ENCODE measurements at regions not wholly inside any gene's neighbourhood (a gene's known extent, or its start where the extent isn't known, plus 50 kb on each side); places are given as distances from the start of the nearest gene placed in this dataset.

DNA sequence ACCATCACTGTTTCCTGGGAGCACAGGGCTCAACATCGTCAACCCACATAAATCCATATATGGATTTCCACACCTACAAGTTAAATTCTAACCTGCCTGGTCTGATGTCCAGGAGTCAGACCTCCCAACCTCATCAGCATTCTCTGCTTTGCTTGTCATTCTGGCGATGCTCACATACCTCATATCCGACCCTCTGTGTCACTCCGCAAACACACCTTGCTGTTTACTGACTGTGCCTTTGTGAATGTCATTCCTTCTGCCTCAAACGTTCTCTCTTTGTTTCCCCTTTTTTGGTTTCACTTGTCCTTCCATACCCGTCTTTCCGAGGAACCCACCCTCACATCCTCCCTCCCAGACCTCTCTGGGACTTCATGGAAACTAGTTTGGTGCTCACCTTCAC is 187.1 kb downstream of the ACTR3 start:
- intact Hi-C loops (cut with micrococcal nuclease; ENCODE audit: unreplicated experiment): no loop called here
- H4K20me1 ChIP-seq (ENCODE audit: insufficient read depth, low read length): no peaks in the 10 kb centered on the region
- no peaks in the 10 kb centered on the region for H3K79me2 ChIP-seq (ENCODE audit: insufficient read depth, low read depth, low read length)
- H3K9me2 ChIP-seq (ENCODE audit: insufficient read depth, low read length): no peaks in the 10 kb centered on the region
- no peak overlapping the region for H3K27ac ChIP-seq (ENCODE audit: low read depth, low read length, poor library complexity, severe bottlenecking)
- TF ChIP-seq, protein P1, sequence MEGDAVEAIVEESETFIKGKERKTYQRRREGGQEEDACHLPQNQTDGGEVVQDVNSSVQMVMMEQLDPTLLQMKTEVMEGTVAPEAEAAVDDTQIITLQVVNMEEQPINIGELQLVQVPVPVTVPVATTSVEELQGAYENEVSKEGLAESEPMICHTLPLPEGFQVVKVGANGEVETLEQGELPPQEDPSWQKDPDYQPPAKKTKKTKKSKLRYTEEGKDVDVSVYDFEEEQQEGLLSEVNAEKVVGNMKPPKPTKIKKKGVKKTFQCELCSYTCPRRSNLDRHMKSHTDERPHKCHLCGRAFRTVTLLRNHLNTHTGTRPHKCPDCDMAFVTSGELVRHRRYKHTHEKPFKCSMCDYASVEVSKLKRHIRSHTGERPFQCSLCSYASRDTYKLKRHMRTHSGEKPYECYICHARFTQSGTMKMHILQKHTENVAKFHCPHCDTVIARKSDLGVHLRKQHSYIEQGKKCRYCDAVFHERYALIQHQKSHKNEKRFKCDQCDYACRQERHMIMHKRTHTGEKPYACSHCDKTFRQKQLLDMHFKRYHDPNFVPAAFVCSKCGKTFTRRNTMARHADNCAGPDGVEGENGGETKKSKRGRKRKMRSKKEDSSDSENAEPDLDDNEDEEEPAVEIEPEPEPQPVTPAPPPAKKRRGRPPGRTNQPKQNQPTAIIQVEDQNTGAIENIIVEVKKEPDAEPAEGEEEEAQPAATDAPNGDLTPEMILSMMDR (conservative IDR thresholded peaks at IDR 0.05; ENCODE audit: low read length): no peak
- no peak for TF ChIP-seq EZH2phosphoT487 (IDR thresholded peaks at IDR 0.05; ENCODE audit: borderline replicate concordance, low read depth, low read length)
- no peak overlapping the region for H2AFZ ChIP-seq (ENCODE audit: low read length)
- H3K36me3 ChIP-seq (ENCODE audit: insufficient read depth, low read length): no peaks in the 10 kb centered on the region
- no peak overlapping the region for H3K4me2 ChIP-seq (ENCODE audit: low read length)
- no peak overlapping the region for H3K4me3 ChIP-seq (ENCODE audit: low read depth, low read length, poor library complexity, severe bottlenecking)
- BruUV-seq (replicated peaks): no TSS peak
- ChIA-PET POLR2A (interaction anchor here (0.7 kb wide), 2 partner anchors 276 to 311 kb away, joined by 3 read pairs; no protein-coding TSS in a partner anchor), CTCF (ENCODE audit: unreplicated experiment) (no interaction called here)
- DNase-seq (ENCODE audit: low spot score): no peak
- H3K4me1 ChIP-seq (ENCODE audit: insufficient read depth, low read length, poor library complexity, severe bottlenecking): no peaks in the 10 kb centered on the region
- H3K9me3 ChIP-seq (ENCODE audit: low read length): no peaks in the 10 kb centered on the region

DNA sequence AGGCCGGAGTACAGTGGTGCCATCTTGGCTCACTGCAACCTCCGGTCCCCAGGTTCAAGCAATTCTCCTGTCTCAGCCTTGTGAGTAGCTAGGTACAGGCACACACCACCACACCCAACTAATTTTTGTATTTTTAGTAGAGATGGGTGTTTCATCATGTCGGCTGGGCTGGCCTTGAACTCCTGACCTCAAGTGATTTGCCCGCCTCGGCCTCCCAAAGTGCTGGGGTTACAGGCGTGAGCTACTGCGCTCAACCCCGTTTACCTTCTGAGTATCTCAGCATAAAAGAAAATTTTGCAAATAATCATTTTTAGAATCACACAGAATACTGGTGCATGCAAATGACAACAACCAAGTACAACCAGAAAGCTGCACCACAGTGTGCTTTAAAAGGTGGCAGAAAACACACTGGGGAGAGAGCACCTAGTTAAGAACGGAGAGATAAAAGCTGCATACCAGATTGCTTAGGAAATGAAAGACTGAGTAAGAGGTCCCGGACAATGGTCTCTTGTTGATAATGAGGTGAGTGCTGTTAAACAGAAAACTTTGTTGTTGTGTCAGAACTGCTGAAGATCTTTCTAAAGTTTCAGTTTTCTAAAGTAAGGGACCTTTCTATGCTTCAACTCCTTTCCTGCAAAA is 189.6 kb downstream of the ACTR3 start:
- ChIA-PET CTCF (ENCODE audit: unreplicated experiment) (no interaction called here), POLR2A (no interaction called here)
- no peaks in the 10 kb centered on the region for H4K20me1 ChIP-seq (ENCODE audit: insufficient read depth, low read length)
- TF ChIP-seq EZH2phosphoT487 (IDR thresholded peaks at IDR 0.05; ENCODE audit: borderline replicate concordance, low read depth, low read length): no peak
- TF ChIP-seq, protein P1 (conservative IDR thresholded peaks at IDR 0.05; ENCODE audit: low read length): no peak
- no peak overlapping the region for H2AFZ ChIP-seq (ENCODE audit: low read length)
- no peaks in the 10 kb centered on the region for H3K9me3 ChIP-seq (ENCODE audit: low read length)
- H3K27ac ChIP-seq (ENCODE audit: low read depth, low read length, poor library complexity, severe bottlenecking): no peak overlapping the region
- intact Hi-C loops (cut with micrococcal nuclease; ENCODE audit: unreplicated experiment): no loop called here
- H3K36me3 ChIP-seq (ENCODE audit: insufficient read depth, low read length): no peaks in the 10 kb centered on the region
- no peak for DNase-seq (ENCODE audit: low spot score)
- H3K4me2 ChIP-seq (ENCODE audit: low read length): no peak overlapping the region
- no peaks in the 10 kb centered on the region for H3K79me2 ChIP-seq (ENCODE audit: insufficient read depth, low read depth, low read length)
- no TSS peak for BruUV-seq (replicated peaks)
- no peak overlapping the region for H3K4me3 ChIP-seq (ENCODE audit: low read depth, low read length, poor library complexity, severe bottlenecking)
- H3K4me1 ChIP-seq (ENCODE audit: insufficient read depth, low read length, poor library complexity, severe bottlenecking): no peaks in the 10 kb centered on the region
- no peaks in the 10 kb centered on the region for H3K9me2 ChIP-seq (ENCODE audit: insufficient read depth, low read length)

DNA sequence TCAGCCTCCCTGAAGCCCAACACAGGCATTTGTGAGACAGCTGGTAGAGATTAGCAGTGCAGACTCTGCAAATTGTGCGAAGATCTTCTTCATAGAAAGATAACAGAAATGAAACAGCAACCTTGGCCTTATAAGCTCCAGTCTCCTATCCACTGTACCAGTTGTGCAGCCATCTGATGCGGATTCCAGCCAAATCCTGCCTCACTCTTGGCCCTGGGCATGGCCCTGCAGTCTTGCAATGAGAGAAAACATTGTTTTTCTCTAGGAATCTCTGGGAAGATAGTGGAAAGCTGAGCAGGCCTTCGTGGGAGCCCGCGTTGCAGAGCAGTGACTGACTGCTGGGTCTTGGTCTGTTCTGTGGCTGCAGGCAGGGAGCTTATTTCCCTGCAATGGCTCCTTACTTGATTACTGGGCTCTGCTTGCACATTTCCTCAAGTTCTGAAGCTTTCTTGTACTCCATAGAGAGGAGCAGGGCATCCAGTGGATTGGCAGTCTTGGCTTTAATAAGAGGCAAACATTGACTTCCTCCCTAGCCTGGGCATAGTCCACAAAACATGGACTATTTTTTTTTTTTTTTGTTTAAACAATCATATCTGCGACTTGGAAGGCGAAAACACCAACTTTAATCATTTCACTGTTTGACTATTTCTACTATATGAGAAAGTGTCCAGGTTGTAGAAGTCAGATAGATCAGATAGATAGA is 193.0 kb downstream of the ACTR3 start:
- TF ChIP-seq, protein P1 (conservative IDR thresholded peaks at IDR 0.05; ENCODE audit: low read length): no peak
- no peak for TF ChIP-seq EZH2phosphoT487 (IDR thresholded peaks at IDR 0.05; ENCODE audit: borderline replicate concordance, low read depth, low read length)
- intact Hi-C loops (cut with micrococcal nuclease; ENCODE audit: unreplicated experiment): no loop called here
- Histone ChIP-seq H3K36me3 (ENCODE audit: insufficient read depth, low read length) (no peaks in the 10 kb centered on the region), H2AFZ (ENCODE audit: low read length) (no peak overlapping the region), H3K4me1 (ENCODE audit: insufficient read depth, low read length, poor library complexity, severe bottlenecking) (no peaks in the 10 kb centered on the region), H3K4me2 (ENCODE audit: low read length) (no peak overlapping the region), H3K9me2 (ENCODE audit: insufficient read depth, low read length) (no peaks in the 10 kb centered on the region), H3K79me2 (ENCODE audit: insufficient read depth, low read depth, low read length) (no peaks in the 10 kb centered on the region), H3K9me3 (ENCODE audit: low read length) (no peaks in the 10 kb centered on the region), H4K20me1 (ENCODE audit: insufficient read depth, low read length) (no peaks in the 10 kb centered on the region), H3K4me3 (ENCODE audit: low read depth, low read length, poor library complexity, severe bottlenecking) (no peak overlapping the region), H3K27ac (ENCODE audit: low read depth, low read length, poor library complexity, severe bottlenecking) (no peak overlapping the region)
- ChIA-PET CTCF (ENCODE audit: unreplicated experiment) (no interaction called here), POLR2A (interaction anchor here (1.5 kb wide), 1 partner anchor 10 kb away, joined by 3 read pairs; no protein-coding TSS in a partner anchor)
- no TSS peak for BruUV-seq (replicated peaks)
- DNase-seq (ENCODE audit: low spot score): no peak

Measured in OCI-LY7 (cell line).